CD4-positive, alpha-beta T cell treated with Interferon alpha-2 for 1 hour (primary cell): ENCODE measurements at regions not wholly inside any gene's neighbourhood (a gene's known extent, or its start where the extent isn't known, plus 50 kb on each side); places are given as distances from the start of the nearest gene placed in this dataset.

Experiments used
- DNase-seq, 2 donors: peaks; one replicate each; pipeline ENCODE4 v3.0.0-alpha.2; 2020 to 2022

GRCh38 chr16:55242667-55243066 is 81.3 kb upstream of the IRX6 start:
- no peak for DNase-seq

- no peak for DNase-seq
Measured at GRCh38 chr16:55248058-55248457, 75.9 kb upstream of the IRX6 start.

- no peak for DNase-seq
Measured at GRCh38 chr16:55248494-55248893, 75.5 kb upstream of the IRX6 start.

GRCh38 chr16:55249361-55249760 is 74.6 kb upstream of the IRX6 start:
- no peak for DNase-seq

- no peak for DNase-seq
Measured at GRCh38 chr16:55249936-55250335, 74.1 kb upstream of the IRX6 start.

GRCh38 chr16:55250701-55251100 is 73.3 kb upstream of the IRX6 start:
- DNase-seq: no peak

- no peak for DNase-seq
Measured at GRCh38 chr16:55251151-55251550, 72.9 kb upstream of the IRX6 start.

GRCh38 chr16:55252577-55252976 is 71.4 kb upstream of the IRX6 start:
- DNase-seq: no peak

- no peak for DNase-seq
Measured at GRCh38 chr16:55253987-55254386, 70.0 kb upstream of the IRX6 start.

GRCh38 chr16:55255733-55256282 is 68.2 kb upstream of the IRX6 start:
- DNase-seq: no peak

- no peak for DNase-seq
Measured at GRCh38 chr16:55256412-55257016, 67.5 kb upstream of the IRX6 start.

- peak in 1 of 2 donors; percentile 36 for DNase-seq
Measured at GRCh38 chr16:55257966-55258613, 65.9 kb upstream of the IRX6 start.

- DNase-seq: no peak
Measured at GRCh38 chr16:55261301-55261700, 62.7 kb upstream of the IRX6 start.

GRCh38 chr16:55263271-55264250 is 60.4 kb upstream of the IRX6 start:
- no peak for DNase-seq

GRCh38 chr16:55264949-55265348 is 59.1 kb upstream of the IRX6 start:
- DNase-seq: no peak

GRCh38 chr16:55265926-55266325 is 58.1 kb upstream of the IRX6 start:
- DNase-seq: no peak

GRCh38 chr16:55271945-55272513 is 52.0 kb upstream of the IRX6 start:
- DNase-seq: no peak

- no peak for DNase-seq
Measured at GRCh38 chr16:55272744-55273143, 51.3 kb upstream of the IRX6 start.

GRCh38 chr16:55273356-55273755 is 50.6 kb upstream of the IRX6 start:
- DNase-seq: no peak

- DNase-seq: no peak
Measured at GRCh38 chr16:55273959-55274358, 50.0 kb upstream of the IRX6 start.
